NCI-H2227 (cell line): ENCODE measurements at regions not wholly inside any gene's neighbourhood (a gene's known extent, or its start where the extent isn't known, plus 50 kb on each side); places are given as distances from the start of the nearest gene placed in this dataset.

Experiments used
- DNase-seq: peaks from one replicate; lab custom pipeline; 2025; ENCODE audit not compliant: unreplicated experiment; lab: John Stamatoyannopoulos, UW

- no peak for DNase-seq
Observed at GRCh38 chr9:99326112-99326916, 104.2 kb downstream of the SEC61B start.

DNA sequence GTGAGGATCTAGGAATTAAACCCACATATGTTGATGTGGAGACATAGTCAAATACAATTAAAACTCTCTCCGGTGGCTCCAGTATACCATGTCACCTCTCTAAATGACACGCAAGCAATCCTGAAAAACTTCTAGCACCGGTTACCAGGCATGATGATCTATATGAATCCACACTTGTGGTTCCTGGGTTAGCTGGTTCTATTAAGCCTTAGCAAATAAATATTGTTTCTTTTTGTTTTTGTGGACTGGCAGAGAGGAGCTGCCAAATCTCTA is 104.8 kb downstream of the SEC61B start:
- DNase-seq, result no peak

GRCh38 chr9:99327667-99328066 is 105.6 kb downstream of the SEC61B start:
- DNase-seq, result no peak

GRCh38 chr9:99335280-99335679 is 113.2 kb downstream of the SEC61B start:
- no peak for DNase-seq

DNA sequence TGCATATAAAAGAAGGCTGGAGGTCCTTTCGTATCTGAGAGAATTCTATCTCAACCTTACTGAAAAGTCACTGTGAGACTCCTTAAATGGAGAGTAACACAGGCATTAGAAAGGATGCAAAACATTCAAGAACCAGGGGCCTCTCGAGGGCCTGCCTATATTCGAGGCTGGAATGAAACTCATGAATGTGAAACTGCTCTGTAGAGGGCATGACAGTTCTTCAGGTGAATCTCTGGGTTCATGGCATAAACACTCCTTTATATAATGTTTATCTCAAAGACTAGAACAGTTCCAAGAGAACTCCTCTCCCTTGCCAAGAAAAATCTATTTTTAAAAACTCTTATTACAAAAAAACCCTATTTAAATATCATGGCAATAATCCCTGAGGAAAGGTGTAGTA is 113.9 kb downstream of the SEC61B start:
- no peak for DNase-seq

DNA sequence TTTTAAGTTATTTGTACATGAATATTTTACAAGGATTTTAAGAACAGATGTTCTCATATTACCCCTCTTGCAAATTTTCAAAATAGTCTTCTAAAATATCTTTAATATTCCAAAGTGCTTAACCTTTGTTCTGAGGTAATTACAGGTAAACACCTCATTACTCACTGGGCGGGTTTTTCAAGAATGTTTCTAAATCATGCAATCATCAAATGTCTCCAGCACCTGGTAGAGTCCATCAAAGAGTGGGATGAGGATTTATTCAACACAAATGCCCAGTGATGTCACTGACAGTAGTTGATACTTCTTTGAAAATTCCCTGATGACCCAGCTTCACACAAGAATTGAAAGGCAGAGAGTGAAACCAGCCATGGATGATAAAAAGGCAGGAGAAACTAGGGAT is 114.4 kb downstream of the SEC61B start:
- DNase-seq, result no peak

- no peak for DNase-seq
Observed at GRCh38 chr9:99340281-99340680, 118.2 kb downstream of the SEC61B start.

DNA sequence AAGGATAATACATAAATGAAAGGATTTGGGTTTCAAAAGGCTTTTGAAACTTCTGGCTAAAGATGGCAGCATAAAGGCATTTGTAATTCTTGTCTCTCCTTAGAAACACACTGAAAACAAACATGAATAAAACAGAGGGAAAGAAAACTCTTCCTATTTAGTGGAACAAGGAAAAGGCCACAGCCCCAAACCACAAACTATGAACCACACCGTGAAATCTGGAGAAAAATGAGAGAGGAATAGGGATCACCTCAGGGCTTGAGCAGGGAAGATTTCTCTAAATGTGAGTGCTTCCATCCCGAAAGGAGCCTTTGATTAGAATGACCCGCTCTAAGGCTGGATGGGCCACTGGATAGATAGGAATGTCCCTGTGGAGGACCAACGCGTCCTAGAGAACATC is 119.6 kb downstream of the SEC61B start:
- no peak for DNase-seq

DNA sequence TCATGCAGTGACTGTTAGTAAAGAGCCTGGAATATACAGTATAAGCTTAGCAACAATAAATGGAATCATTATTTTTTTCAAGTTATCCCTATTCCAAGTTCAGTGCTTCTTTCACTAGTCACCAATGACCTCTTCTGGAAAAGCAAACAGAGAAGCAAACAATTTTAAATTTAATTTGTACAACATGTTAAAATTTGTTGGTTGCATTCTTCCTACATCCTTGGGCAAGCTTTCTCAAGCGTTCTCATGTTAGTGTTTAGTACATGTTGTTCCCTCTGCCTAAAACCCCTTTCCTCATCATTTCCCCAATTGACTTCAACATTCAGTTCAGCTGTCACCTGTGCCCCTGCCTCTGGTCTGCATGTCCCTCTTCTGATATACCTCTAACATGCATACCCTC is 123.4 kb downstream of the SEC61B start:
- no peak for DNase-seq

GRCh38 chr9:99345942-99346341 is 123.9 kb downstream of the SEC61B start:
- DNase-seq, result no peak

DNA sequence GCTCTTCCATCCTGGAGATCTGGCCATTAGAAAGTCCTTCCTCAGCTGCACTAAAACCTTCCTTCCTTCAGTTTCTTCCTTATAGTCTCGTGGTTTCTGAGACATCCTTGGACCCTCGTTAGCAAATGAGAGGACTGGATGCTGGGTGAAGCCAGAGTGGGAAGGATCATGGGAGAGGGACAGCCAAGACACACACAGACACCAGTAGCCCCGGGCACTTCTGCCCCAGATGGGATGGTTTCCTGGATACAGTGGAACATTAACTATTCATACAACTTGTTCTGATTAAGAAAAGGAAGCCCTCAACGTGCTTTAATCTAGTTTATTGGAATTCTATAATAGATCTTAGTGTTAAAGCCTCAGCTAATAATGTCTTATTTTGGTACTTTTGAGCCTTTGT is 125.5 kb downstream of the SEC61B start:
- no peak for DNase-seq

DNA sequence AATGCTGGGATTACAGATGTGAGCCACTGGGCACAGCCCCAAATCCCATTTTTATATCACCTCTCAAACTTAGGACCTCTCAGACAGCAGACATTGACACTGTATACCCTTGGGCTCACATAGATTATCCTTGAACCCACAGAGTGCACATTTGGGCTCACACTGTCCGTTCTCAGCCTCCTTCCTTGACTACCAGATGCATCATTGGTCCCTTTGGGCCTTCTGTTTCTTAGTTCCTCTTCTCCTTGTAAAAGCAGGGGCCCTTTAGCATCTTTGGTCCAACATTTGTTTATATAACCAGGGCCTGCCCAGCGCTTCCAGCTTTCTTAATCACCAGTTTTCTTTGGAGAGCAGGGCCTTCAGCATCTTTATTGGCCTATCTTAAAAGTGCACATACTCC is 126.2 kb downstream of the SEC61B start:
- DNase-seq, result no peak

DNA sequence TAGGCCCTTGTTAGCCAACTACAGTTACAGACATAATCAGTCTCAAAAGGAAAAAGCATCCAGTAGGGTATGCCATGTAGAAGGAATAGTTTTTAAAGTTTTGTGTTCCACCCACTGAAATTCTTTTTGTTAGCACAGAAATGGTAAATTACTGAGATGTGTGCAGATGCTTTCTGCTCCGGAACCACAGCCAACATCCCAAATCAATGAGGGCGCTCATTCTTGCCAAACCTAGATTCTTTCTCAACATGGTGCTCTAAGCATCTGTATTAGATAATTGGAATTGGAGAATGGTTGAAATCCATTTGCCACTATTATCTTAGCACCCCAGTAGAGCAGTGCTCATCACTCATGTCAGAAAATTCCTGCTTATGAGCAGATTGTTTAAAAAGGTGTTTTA is 127.8 kb downstream of the SEC61B start:
- DNase-seq, result no peak

DNA sequence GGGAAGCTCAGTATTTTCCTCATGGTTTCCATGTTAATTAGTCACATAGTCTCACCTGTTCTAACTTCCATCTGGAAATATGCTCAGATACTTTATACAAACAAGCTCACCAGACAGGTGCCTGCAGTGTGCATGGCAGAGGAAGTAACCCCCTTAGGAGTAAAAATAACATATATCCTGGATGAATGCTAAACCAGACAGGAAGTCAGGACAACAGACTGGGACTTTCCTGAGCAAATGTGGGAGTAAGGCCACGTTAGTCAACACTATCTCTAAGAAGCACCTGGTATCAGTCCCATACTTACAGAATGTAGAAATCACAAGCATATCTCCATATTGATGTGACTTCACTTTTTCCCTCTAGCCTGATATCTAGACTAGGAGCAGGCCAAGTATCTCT is 128.4 kb downstream of the SEC61B start:
- no peak for DNase-seq

DNA sequence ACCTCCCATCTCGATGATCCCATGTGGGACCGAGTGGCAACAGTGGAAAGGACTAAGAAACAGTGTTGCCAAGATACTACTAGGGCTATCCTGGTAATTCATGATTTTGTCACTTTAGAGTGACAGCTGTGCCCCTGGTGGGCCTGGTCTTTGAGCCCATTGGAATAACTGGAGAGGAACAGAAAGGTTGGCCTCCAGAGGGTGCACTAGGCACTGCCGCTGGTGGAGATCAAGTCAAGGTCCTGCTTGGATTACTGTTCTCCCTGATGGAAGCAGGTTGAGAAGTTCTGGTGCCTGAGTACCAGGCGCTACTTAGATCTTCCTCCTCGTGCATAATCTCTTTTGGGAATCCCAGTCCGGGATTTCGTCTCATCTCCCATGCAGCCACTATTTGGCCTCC is 129.6 kb downstream of the SEC61B start:
- DNase-seq, result no peak

DNA sequence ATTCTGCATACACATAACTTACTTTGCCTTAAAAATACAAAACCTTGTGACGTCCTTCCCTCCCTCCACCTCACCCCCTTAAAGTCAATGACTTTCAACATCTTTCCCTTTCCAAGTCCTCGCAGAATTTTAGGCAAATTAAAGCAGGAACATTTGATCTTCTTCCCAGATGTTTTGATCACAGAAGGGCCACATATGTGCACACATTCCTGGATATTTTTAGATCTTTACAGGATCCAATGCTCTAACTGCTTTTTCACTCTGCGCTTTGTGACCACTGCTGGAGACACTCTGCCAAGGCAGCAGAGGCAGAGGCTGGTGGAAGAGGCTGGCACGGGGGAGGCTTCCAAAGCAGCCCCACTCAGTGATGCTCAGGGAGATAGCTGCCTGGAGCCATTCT is 130.7 kb downstream of the SEC61B start:
- DNase-seq, result no peak

DNA sequence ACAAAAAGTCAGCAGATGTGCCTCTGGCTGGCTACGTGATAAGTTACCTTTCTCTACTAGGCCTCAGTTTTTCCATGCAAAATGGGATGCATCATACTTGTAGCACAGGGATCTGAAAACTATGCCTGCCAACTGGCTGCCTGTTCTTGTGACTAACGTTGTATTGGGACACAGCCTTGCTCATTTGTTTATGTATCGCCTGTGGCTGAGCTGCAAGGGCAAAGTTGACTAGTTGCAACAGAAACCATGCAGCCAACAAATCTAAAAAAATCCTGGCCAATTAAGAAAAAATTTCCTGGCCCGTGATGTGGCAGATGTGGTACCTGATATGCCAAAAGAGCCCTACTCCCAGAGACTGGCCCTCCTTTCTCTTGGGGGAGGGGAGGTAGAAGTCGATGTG is 131.3 kb downstream of the SEC61B start:
- no peak for DNase-seq

DNA sequence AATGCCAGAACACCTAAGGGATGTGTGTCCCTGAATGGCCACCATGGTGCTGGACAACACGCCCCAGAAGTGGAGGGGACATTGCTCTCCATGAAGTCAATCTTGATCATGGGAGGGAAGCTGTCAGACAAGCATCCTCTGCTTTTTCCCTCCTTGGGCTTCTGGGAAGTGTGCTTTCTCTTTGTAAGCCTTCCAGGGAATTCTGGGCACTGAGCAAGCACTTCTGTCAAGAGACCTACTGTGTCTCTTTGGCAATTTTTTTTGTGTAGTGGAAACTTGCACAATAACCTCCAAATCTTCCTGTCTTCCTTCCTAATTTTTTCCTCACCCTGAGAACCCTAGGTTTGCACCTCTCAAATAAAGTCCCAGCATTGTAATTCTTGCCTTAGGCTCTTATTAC is 132.0 kb downstream of the SEC61B start:
- DNase-seq, result no peak

DNA sequence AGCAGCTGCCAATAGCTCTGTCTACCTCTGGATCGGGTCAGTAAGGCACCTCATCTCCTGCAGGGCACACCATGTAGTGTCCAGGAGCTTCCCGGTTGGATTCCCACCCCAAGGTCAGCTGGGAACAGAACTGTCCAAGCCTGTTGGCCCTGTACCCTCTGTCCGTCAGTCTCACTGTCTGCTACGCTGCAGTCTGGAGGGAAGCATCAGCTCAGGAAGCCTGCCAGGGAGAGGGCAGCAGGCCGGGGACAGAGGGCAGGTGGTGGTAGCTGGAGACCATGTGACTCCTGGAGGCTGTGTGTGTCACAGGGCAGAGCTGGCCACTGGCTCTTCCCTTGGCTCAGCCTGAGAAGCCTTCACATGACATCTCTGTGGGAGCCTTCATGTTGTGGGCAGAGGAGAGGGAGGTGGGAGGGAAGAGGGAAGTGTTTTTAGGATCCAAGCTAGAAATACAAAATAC is 134.5 kb downstream of the SEC61B start:
- DNase-seq, result no peak

- no peak for DNase-seq
Observed at GRCh38 chr9:99357575-99357974, 135.5 kb downstream of the SEC61B start.

- no peak for DNase-seq
Observed at GRCh38 chr9:99358668-99359067, 136.6 kb downstream of the SEC61B start.

DNA sequence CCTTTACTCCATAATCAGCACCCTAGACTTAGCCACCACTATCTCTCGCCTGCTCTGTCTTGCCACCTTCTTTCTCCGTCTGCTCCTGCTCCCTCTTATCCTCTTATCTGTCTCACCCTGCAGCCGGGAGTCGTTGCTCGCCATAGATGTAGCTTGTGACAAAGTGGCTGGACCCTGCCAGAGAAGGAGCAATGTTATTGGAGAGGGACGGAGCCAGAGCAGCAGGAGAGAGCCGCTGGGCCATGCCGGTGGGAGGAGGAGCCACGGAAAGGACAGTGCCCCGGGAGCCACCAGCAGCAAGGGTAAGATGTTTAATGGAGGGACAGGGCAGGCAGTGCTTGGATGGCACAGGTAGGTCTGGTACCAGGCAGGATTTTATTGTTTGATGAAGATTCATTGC is 137.3 kb downstream of the SEC61B start:
- DNase-seq, result no peak

DNA sequence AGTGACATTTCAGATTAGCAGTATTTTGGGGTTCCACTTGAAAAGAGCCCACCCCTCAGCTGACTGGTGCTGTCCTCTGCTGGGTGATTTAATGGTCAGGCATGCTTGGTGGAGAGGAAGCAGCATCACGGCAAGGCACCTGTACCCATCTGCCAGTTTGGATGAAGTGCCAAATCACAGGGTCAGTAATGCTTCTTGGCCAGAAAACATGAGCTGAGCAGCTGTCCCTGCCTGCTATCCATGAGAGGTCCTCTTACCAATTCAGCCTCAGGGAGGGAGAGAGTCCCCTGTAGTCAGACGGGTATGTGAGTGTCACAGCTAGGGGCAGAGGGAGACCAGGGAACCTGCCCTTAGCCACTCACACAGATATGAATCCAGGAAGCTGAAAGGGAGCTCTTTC is 137.9 kb downstream of the SEC61B start:
- DNase-seq, result no peak

DNA sequence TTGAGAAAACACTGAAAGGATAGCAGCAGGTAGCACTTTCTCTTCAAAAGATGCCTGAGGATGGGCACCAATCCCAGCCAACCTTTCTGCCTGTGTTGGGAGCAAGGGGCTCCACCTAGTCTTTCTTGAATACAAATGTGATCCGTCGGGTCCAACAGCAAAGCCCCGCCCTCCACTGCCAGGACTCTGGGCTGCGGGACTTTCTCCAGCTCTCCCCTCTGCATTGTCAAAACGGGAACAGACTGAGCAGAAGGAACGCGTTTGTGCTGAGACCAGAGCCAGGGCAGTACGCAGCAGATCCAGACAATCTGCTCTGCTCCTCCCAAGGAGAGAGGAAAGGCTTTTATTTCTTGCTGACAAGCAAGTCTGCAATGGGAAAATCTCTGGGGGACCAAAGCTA is 139.7 kb downstream of the SEC61B start:
- DNase-seq, result no peak
